Brain microvascular endothelial cell (primary cell): ENCODE measurements at regions not wholly inside any gene's neighbourhood (a gene's known extent, or its start where the extent isn't known, plus 50 kb on each side); places are given as distances from the start of the nearest gene placed in this dataset.

Source experiments
- DNase-seq: peaks from one replicate; pipeline ENCODE4 v3.0.0-alpha.2; 2020
- H3K27ac ChIP-seq: fragments of 250-450 bp; sonication (Bioruptor Pico); 2 replicates; pipeline ENCODE4 v1.5.1; 2020; ENCODE audit warnings: mild to moderate bottlenecking, moderate library complexity
- H3K27me3 ChIP-seq: fragments of 250-450 bp; sonication (Bioruptor Pico); replicated peaks from 2 replicates; pipeline ENCODE4 v1.5.1; 2020; ENCODE audit warnings: mild to moderate bottlenecking
- H3K36me3 ChIP-seq: fragments of 250-450 bp; sonication (Bioruptor Pico); replicated peaks from 2 replicates; pipeline ENCODE4 v1.5.1; 2020; ENCODE audit warnings: mild to moderate bottlenecking
- H3K4me3 ChIP-seq: 2 replicates; pipeline ENCODE4 v1.5.1; 2011; ENCODE audit warnings: low read depth, mild to moderate bottlenecking, control low read depth, low read length, moderate library complexity
- CTCF ChIP-seq: IDR thresholded peaks from 2 replicates; pipeline ENCODE4 v1.5.1; 2011; ENCODE audit warnings: low read depth, mild to moderate bottlenecking, moderate library complexity, low read length, control low read depth, inconsistent platforms; ENCODE audit errors: missing control alignments
- in situ Hi-C: cut with HindIII; loops from 2 replicates; pipeline ENCODE4 v1.10.0; 2017; ENCODE audit warnings: low sequenced_read_pairs, low pct_ligation_motif_present

- Histone ChIP-seq H3K4me3 (no peak overlapping the region), H3K36me3 (no peaks in the 10 kb centered on the region), H3K27me3 (no peaks in the 10 kb centered on the region), H3K27ac (no peak overlapping the region)
- no peak for DNase-seq
- TF ChIP-seq CTCF: no peak
- in situ Hi-C loops: no loop called here
Observed at GRCh38 chr20:57920971-57921370, 211.2 kb upstream of the PMEPA1 start.

DNA sequence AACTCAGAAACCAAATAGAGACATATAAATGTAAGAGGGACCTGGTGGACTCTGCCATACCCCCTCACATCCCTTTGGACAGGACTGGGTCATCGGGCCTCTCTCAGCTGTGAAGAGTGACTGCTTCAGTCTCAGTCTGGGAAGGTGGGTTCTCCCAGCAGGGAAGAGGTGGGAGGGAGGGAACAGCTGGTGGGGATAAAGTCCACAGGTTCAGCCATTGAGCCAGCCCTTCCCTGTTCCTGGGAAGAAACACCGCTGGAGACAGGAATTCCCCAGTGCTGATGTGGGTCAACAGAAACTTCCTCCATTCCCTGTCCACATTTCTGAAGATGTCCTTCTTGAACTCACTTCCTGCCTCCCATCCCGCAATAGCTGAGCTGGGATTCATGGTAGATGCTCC, 209.2 kb upstream of the PMEPA1 start:
- Histone ChIP-seq H3K27ac (no peak overlapping the region), H3K27me3 (no peaks in the 10 kb centered on the region), H3K36me3 (no peaks in the 10 kb centered on the region), H3K4me3 (no peak overlapping the region)
- no peak for TF ChIP-seq CTCF
- in situ Hi-C loops: no loop called here
- no peak for DNase-seq

DNA sequence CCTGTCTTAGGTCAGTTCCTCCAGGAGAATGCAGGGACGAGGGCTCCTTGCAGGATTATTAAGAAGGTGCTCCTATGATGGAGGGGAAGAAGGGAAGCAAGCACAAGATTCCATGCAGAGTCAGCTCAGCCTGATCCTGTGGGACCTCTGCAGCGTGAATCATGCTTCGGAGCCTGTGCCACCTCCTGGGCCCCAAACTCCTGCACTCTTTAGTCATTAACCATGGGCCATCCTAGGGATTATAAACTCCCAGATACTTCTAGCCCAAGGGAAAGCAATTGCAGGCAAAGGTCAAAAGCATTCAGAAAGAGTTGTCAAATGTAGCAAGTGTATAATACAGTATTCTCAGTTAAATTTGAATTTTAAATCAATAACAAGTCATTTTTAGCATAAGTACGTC, 208.7 kb upstream of the PMEPA1 start:
- no peaks in the 10 kb centered on the region for H3K36me3 ChIP-seq
- TF ChIP-seq CTCF: no peak
- in situ Hi-C loops: no loop called here
- no peaks in the 10 kb centered on the region for H3K27me3 ChIP-seq
- no peak overlapping the region for H3K4me3 ChIP-seq
- DNase-seq: no peak
- H3K27ac ChIP-seq: no peak overlapping the region

- no peak for DNase-seq
- in situ Hi-C loops: no loop called here
- TF ChIP-seq CTCF: no peak
- Histone ChIP-seq H3K4me3 (no peak overlapping the region), H3K36me3 (no peaks in the 10 kb centered on the region), H3K27me3 (peaks cover 3% of the 10 kb centered on the region), H3K27ac (no peak overlapping the region)
Observed at GRCh38 chr20:57914205-57914604, 204.4 kb upstream of the PMEPA1 start.

- in situ Hi-C loops: no loop called here
Observed at GRCh38 chr20:57913156-57913930, 203.5 kb upstream of the PMEPA1 start.

More at GRCh38 chr20:57913156-57913930, 203.5 kb upstream of the PMEPA1 start:
- Histone ChIP-seq H3K27me3 (peaks cover 3% of the 10 kb centered on the region), H3K4me3 (no peak overlapping the region), H3K27ac (no peak overlapping the region), H3K36me3 (no peaks in the 10 kb centered on the region)
- TF ChIP-seq CTCF: no peak
- no peak for DNase-seq
